ENCODE measurements at regions not wholly inside any gene's neighbourhood (a gene's known extent, or its start where the extent isn't known, plus 50 kb on each side); places are given as distances from the start of the nearest gene placed in this dataset.

GRCh38 chr16:6528217-6528616 is 804.4 kb upstream of the RBFOX1 start:
- TF ChIP-seq EP300 (IDR thresholded peaks at IDR 0.05; ENCODE audit: borderline replicate concordance): no peak
- TF ChIP-seq MAX (IDR thresholded peaks at IDR 0.05): no peak
- no peak for TF ChIP-seq TEAD4 (IDR thresholded peaks at IDR 0.05)
- no peak for TF ChIP-seq YY1 (IDR thresholded peaks at IDR 0.05; ENCODE audit: low read depth)
- no peak for TF ChIP-seq RAD21 (IDR thresholded peaks at IDR 0.05; ENCODE audit: low read depth)
- no peak for TF ChIP-seq REST (IDR thresholded peaks at IDR 0.05; ENCODE audit: low read depth)
- TF ChIP-seq CREB1 (IDR thresholded peaks at IDR 0.05; ENCODE audit: low read depth): no peak
- no peak for TF ChIP-seq CEBPB (IDR thresholded peaks at IDR 0.05)
- TF ChIP-seq TAF1 (IDR thresholded peaks at IDR 0.05; ENCODE audit: low read depth): no peak
- no peak for TF ChIP-seq ZBTB7A (IDR thresholded peaks at IDR 0.05; ENCODE audit: low read depth)
- TF ChIP-seq EGR1 (IDR thresholded peaks at IDR 0.05): no peak
- TF ChIP-seq NFIC (IDR thresholded peaks at IDR 0.05): no peak
- TF ChIP-seq FOXM1 (IDR thresholded peaks at IDR 0.05; ENCODE audit: borderline replicate concordance, low read depth): no peak

Data from Ishikawa (cell line).